GM18870 (cell line): ENCODE measurements at regions not wholly inside any gene's neighbourhood (a gene's known extent, or its start where the extent isn't known, plus 50 kb on each side); places are given as distances from the start of the nearest gene placed in this dataset.

ENCODE experiments used
- ATAC-seq: cut with Tn5 transposase; IDR thresholded peaks from one replicate; pipeline ENCODE4 v1.9.1; 2021; ENCODE audit warnings: moderate library complexity; ENCODE audit not compliant: unreplicated experiment

- no peak for ATAC-seq
Measured at GRCh38 chr4:41388080-41388479, 131.4 kb downstream of the UCHL1 start.

GRCh38 chr4:41389356-41389755 is 132.6 kb downstream of the UCHL1 start:
- no peak for ATAC-seq

GRCh38 chr4:41390661-41391060 is 133.9 kb downstream of the UCHL1 start:
- ATAC-seq, result no peak

GRCh38 chr4:41391271-41391670 is 134.5 kb downstream of the UCHL1 start:
- ATAC-seq, result no peak

- ATAC-seq, result no peak
Measured at GRCh38 chr4:41394481-41394894, 137.8 kb downstream of the UCHL1 start.

GRCh38 chr4:41396214-41396613 is 139.5 kb downstream of the UCHL1 start:
- ATAC-seq, result no peak

GRCh38 chr4:41396869-41397268 is 140.1 kb downstream of the UCHL1 start:
- no peak for ATAC-seq

- ATAC-seq, result no peak
Measured at GRCh38 chr4:41399231-41399630, 138.7 kb upstream of the LIMCH1 start.

GRCh38 chr4:41400296-41400695 is 137.7 kb upstream of the LIMCH1 start:
- ATAC-seq, result no peak

- no peak for ATAC-seq
Measured at GRCh38 chr4:41405464-41406112, 132.4 kb upstream of the LIMCH1 start.

- no peak for ATAC-seq
Measured at GRCh38 chr4:41406113-41406516, 131.8 kb upstream of the LIMCH1 start.

GRCh38 chr4:41408150-41408549 is 129.8 kb upstream of the LIMCH1 start:
- ATAC-seq, result no peak

GRCh38 chr4:41408859-41409593 is 128.9 kb upstream of the LIMCH1 start:
- ATAC-seq, result no peak

GRCh38 chr4:41409594-41409895 is 128.4 kb upstream of the LIMCH1 start:
- ATAC-seq, result no peak

GRCh38 chr4:41410049-41410448 is 127.9 kb upstream of the LIMCH1 start:
- no peak for ATAC-seq

GRCh38 chr4:41413670-41414411 is 124.1 kb upstream of the LIMCH1 start:
- ATAC-seq, result no peak

GRCh38 chr4:41414412-41414779 is 123.6 kb upstream of the LIMCH1 start:
- no peak for ATAC-seq

GRCh38 chr4:41418444-41418843 is 119.5 kb upstream of the LIMCH1 start:
- ATAC-seq, result no peak

GRCh38 chr4:41420541-41420940 is 117.4 kb upstream of the LIMCH1 start:
- no peak for ATAC-seq

- no peak for ATAC-seq
Measured at GRCh38 chr4:41423117-41423516, 114.8 kb upstream of the LIMCH1 start.

GRCh38 chr4:41424522-41424921 is 113.4 kb upstream of the LIMCH1 start:
- ATAC-seq, result no peak

- no peak for ATAC-seq
Measured at GRCh38 chr4:41425650-41426049, 112.3 kb upstream of the LIMCH1 start.
